A673 (cell line): ENCODE measurements at regions not wholly inside any gene's neighbourhood (a gene's known extent, or its start where the extent isn't known, plus 50 kb on each side); places are given as distances from the start of the nearest gene placed in this dataset.

ENCODE experiments used
- CTCF ChIP-seq: fragments of 300-800, 200-600 bp; sonication (generic); conservative IDR thresholded peaks from 2 replicates; pipeline ENCODE4 v1.5.1; 2017; ENCODE audit warnings: low read depth, mild to moderate bottlenecking, antibody characterized with exemption, low read length, moderate library complexity, mixed read lengths
- EZH2 ChIP-seq: fragments of 200-600 bp; sonication (generic); IDR thresholded peaks from 2 replicates; pipeline ENCODE4 v1.6.1; 2017; ENCODE audit warnings: borderline replicate concordance, low read depth, mild to moderate bottlenecking, mixed read lengths, antibody characterized with exemption, low read length; ENCODE audit not compliant: poor library complexity, severe bottlenecking

- no peak for TF ChIP-seq CTCF
- no peak for TF ChIP-seq EZH2
These were observed 145.5 kb downstream of the RNASET2 start for GRCh38 chr6:166810864-166811263.
